SK-N-SH treated with all-trans-retinoic acid at 6 μM for 48 hours (cell line): ENCODE measurements at regions not wholly inside any gene's neighbourhood (a gene's known extent, or its start where the extent isn't known, plus 50 kb on each side); places are given as distances from the start of the nearest gene placed in this dataset.
"Not testable (repeated sequence)": the region's sequence is repeated elsewhere in the genome, so short reads cannot be mapped to it uniquely, and the experiment has no call there.

Experiments
- ARNTL ChIP-seq: fragments of 450-650 bp; formaldehyde crosslinking; IDR thresholded peaks from 2 replicates; pipeline ENCODE4 v1.5.0; 2020; ENCODE audit warnings: low read depth, mild to moderate bottlenecking, moderate library complexity, borderline replicate concordance
- GLIS3 ChIP-seq: fragments of 250-450 bp; sonication (Bioruptor Pico); IDR thresholded peaks from 2 replicates; pipeline ENCODE4 v1.5.0; 2020; ENCODE audit warnings: mild to moderate bottlenecking, moderate library complexity
- ISL1 ChIP-seq: fragments of 250-450 bp; sonication (Bioruptor Pico); IDR thresholded peaks from 2 replicates; pipeline ENCODE4 v2.1.2; 2022; ENCODE audit warnings: mild to moderate bottlenecking, moderate library complexity
- OSR1 ChIP-seq: fragments of 250-450 bp; sonication (Bioruptor Pico); IDR thresholded peaks from 2 replicates; pipeline ENCODE4 v1.8.0; 2022; ENCODE audit warnings: moderate library complexity, mild to moderate bottlenecking, inconsistent platforms
- PATZ1 ChIP-seq: fragments of 250-450 bp; sonication (Bioruptor Pico); IDR thresholded peaks from 2 replicates; pipeline ENCODE4 v1.8.0; 2020; ENCODE audit warnings: mild to moderate bottlenecking, moderate library complexity, borderline replicate concordance
- PPARA ChIP-seq: fragments of 250-450 bp; sonication (Bioruptor Pico); IDR thresholded peaks from 2 replicates; pipeline ENCODE4 v1.5.0; 2020; ENCODE audit warnings: mild to moderate bottlenecking, borderline replicate concordance
- RARB ChIP-seq: fragments of 250-450 bp; sonication (Bioruptor Pico); IDR thresholded peaks from 2 replicates; pipeline ENCODE4 v1.8.0; 2021; ENCODE audit warnings: mild to moderate bottlenecking, moderate library complexity
- SNAI2 ChIP-seq: fragments of 250-450 bp; sonication (Bioruptor Pico); IDR thresholded peaks from 2 replicates; pipeline ENCODE4 v1.5.0; 2020; ENCODE audit warnings: mild to moderate bottlenecking, moderate library complexity
- TCF4 ChIP-seq: fragments of 250-450 bp; sonication (Bioruptor Pico); IDR thresholded peaks from 2 replicates; pipeline ENCODE4 v1.8.0; 2021; ENCODE audit warnings: mild to moderate bottlenecking, moderate library complexity, borderline replicate concordance
- TOX ChIP-seq: fragments of 250-450 bp; sonication (Bioruptor Pico); IDR thresholded peaks from 2 replicates; pipeline ENCODE4 v1.8.0; 2021; ENCODE audit warnings: mild to moderate bottlenecking, moderate library complexity, borderline replicate concordance
- TSHZ2 ChIP-seq: fragments of 250-450 bp; sonication (Bioruptor Pico); IDR thresholded peaks from 2 replicates; pipeline ENCODE4 v1.5.0; 2020; ENCODE audit warnings: mild to moderate bottlenecking, moderate library complexity
- ZFP3 ChIP-seq: fragments of 250-450 bp; sonication (Bioruptor Pico); IDR thresholded peaks from 2 replicates; pipeline ENCODE4 v1.5.0; 2020; ENCODE audit warnings: mild to moderate bottlenecking, moderate library complexity
- ZNF70 ChIP-seq: fragments of 450-650 bp; formaldehyde crosslinking; IDR thresholded peaks from 2 replicates; pipeline ENCODE4 v1.5.0; 2020; ENCODE audit warnings: mild to moderate bottlenecking, moderate library complexity
- TF ChIP-seq, protein P1 (sequence below): fragments of 250-450 bp; sonication (Bioruptor Pico); IDR thresholded peaks from 2 replicates; pipeline ENCODE4 v1.5.1; 2020; ENCODE audit warnings: low read depth, mild to moderate bottlenecking, moderate library complexity

DNA sequence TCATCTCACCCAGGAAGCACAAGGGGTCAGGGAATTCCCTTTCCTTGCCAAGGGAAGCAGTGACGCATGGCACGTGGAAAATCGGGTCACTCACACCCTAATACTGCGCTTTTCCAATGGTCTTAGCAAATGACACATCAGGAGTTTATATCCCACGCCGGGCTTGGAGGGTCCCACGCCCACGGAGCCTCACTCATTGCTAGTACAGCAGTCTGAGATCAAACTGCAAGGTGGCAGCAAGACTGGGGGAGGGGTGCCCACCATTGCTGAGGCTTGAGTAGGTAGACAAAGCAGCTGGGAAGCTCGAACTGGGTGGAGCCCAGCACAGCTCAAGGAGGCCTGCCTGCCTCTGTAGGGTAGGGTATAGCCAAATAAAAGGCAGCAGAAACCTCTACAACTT, 691.1 kb upstream of the PCDH10 start:
- not testable (repeated sequence) for TF ChIP-seq PATZ1 (CRISPR knock-in tag); ZFP3; SNAI2 (CRISPR knock-in tag); PPARA (CRISPR knock-in tag); ZNF70 (CRISPR knock-in tag); ARNTL (CRISPR knock-in tag); RARB (CRISPR knock-in tag); ISL1 (CRISPR knock-in tag); TCF4 (CRISPR knock-in tag); OSR1; TSHZ2 (CRISPR knock-in tag); TOX; GLIS3
- TF ChIP-seq, protein P1, sequence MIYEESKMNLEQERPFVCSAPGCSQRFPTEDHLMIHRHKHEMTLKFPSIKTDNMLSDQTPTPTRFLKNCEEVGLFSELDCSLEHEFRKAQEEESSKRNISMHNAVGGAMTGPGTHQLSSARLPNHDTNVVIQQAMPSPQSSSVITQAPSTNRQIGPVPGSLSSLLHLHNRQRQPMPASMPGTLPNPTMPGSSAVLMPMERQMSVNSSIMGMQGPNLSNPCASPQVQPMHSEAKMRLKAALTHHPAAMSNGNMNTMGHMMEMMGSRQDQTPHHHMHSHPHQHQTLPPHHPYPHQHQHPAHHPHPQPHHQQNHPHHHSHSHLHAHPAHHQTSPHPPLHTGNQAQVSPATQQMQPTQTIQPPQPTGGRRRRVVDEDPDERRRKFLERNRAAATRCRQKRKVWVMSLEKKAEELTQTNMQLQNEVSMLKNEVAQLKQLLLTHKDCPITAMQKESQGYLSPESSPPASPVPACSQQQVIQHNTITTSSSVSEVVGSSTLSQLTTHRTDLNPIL: not testable (repeated sequence)
